Stomach (tissue), 8 donors: ENCODE measurements at regions not wholly inside any gene's neighbourhood (a gene's known extent, or its start where the extent isn't known, plus 50 kb on each side); places are given as distances from the start of the nearest gene placed in this dataset.
A peak's percentile ranks its signal among the peaks of the same experiment; 100 is the strongest.

Experiments used
- DNase-seq, 2 donors: peaks; one replicate each; pipeline versions ENCODE4 v3.0.0 to v3.0.0-alpha.2; 2013 to 2019
- H3K27ac ChIP-seq, 5 donors: fragments of 200-600 bp in 4 of 5; sonication (generic) in 4 of 5; one replicate each; pipeline ENCODE4 v1.5.1; 2013 to 2019; ENCODE audit warnings: mild to moderate bottlenecking in 1 of 5, moderate library complexity in 1 of 5
- H3K27me3 ChIP-seq, 3 donors: fragments of 200-600 bp; sonication (generic); one replicate each; pipeline ENCODE4 v1.5.1; 2017 to 2019; ENCODE audit warnings: mixed run types in 1 of 3
- H3K36me3 ChIP-seq, 4 donors: fragments of 200-600 bp; sonication (generic); 1 replicate in 3 of 4; 2 replicates in 1 of 4; pipeline ENCODE4 v1.5.1; 2016 to 2019
- H3K4me1 ChIP-seq, 4 donors: fragments of 200-600 bp; sonication (generic); one replicate each; pipeline ENCODE4 v1.5.1; 2016 to 2019
- H3K4me3 ChIP-seq, 4 donors: fragments of 200-600 bp; sonication (generic) in 3 of 4; one replicate each; pipeline ENCODE4 v1.5.1; 2016 to 2019; ENCODE audit warnings: mild to moderate bottlenecking in 1 of 4
- H3K9me3 ChIP-seq, 4 donors: fragments of 200-600 bp; sonication (generic); one replicate each; pipeline ENCODE4 v1.5.1; 2016 to 2019
- EP300 ChIP-seq: sonication (generic); formaldehyde crosslinking; IDR thresholded peaks from one replicate; pipeline ENCODE4 v1.6.1; 2017; ENCODE audit warnings: antibody characterized with exemption
- POLR2A ChIP-seq, 4 donors: fragments of 450-650 bp; IDR thresholded peaks; one replicate each; pipeline ENCODE4 v1.6.1; 2016; ENCODE audit warnings: antibody characterized with exemption in 4 of 4, control low read depth in 2 of 4, mild to moderate bottlenecking in 1 of 4, moderate library complexity in 1 of 4
- POLR2AphosphoS5 ChIP-seq, 3 donors: sonication (generic); formaldehyde crosslinking; IDR thresholded peaks; one replicate each; pipeline ENCODE4 v1.6.1; 2016; ENCODE audit warnings: antibody characterized with exemption in 3 of 3
- WGBS, 5 donors: extraction: QIAGEN DNeasy Blood & Tissue Kit in 3 of 5; methylation state at CpG; one replicate each; pipeline versions ENCODE4 v1.1.5 to v1.1.7; 2013 to 2018; 5-methylcytosine and 5-hydroxymethylcytosine counted together
- intact Hi-C: fragments of 100-400 bp; cut with DNase I; formaldehyde crosslinking; loops from one replicate; pipeline ENCODE4 v1.15.1; 2023; ENCODE audit warnings: low total_unique reads
- TF ChIP-seq, protein P1 (sequence below), 7 experiments: fragments of 450-650 bp in 4 of 7; fragments of 200-600 bp in 3 of 7; sonication (generic) in 3 of 7; IDR thresholded peaks; one replicate each; pipeline ENCODE4 v1.5.1; 2016 to 2019; ENCODE audit warnings: antibody characterized with exemption in 7 of 7, control low read depth in 2 of 7, mild to moderate bottlenecking in 1 of 7
- donor health status: healthy with polysubstance abuse.
- donor health status: Bipolar disorder and iron deficiency.
- donor health status: healthy.

DNA sequence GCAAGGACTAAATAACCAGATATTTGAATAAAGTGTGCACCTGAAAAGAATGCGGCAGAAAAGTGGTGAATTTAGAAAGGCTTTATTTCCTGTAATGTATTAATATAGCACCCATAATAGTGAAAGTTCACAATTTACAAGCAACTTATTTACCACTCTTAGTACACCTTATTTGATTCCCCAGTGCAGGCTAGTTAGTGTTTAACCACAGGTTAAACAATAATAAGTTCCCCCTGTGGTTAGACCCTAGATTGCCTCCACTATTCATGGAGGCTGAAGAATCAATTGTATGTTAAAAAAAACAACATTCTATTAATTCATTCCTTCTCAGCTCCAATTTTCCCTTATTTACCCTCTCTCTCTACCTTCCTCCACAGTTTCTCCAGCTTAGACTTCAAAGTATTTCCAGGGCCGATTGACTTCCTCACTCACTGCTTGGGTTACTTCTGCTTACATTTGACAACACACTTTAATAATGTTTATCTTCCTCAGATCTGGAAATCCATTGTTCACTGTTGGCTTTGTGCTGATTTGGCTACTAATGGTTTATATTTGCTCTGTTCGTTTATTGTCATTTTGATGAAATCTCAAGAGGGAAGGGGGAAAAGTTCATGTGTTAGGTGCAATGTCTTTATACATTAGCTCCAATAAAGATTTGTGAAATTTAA lies 796.3 kb downstream of the BRINP3 start:
- TF ChIP-seq, protein P1, sequence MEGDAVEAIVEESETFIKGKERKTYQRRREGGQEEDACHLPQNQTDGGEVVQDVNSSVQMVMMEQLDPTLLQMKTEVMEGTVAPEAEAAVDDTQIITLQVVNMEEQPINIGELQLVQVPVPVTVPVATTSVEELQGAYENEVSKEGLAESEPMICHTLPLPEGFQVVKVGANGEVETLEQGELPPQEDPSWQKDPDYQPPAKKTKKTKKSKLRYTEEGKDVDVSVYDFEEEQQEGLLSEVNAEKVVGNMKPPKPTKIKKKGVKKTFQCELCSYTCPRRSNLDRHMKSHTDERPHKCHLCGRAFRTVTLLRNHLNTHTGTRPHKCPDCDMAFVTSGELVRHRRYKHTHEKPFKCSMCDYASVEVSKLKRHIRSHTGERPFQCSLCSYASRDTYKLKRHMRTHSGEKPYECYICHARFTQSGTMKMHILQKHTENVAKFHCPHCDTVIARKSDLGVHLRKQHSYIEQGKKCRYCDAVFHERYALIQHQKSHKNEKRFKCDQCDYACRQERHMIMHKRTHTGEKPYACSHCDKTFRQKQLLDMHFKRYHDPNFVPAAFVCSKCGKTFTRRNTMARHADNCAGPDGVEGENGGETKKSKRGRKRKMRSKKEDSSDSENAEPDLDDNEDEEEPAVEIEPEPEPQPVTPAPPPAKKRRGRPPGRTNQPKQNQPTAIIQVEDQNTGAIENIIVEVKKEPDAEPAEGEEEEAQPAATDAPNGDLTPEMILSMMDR (IDR thresholded peaks at IDR 0.05) = no peak
- TF ChIP-seq POLR2AphosphoS5 (IDR thresholded peaks at IDR 0.05) = no peak
- TF ChIP-seq EP300 = no peak
- no peaks in the 10 kb centered on the region for H3K9me3 ChIP-seq
- no peaks in the 10 kb centered on the region for H3K27me3 ChIP-seq
- no peaks in the 10 kb centered on the region for H3K4me1 ChIP-seq
- H3K4me3 ChIP-seq = no peak overlapping the region
- no peaks in the 10 kb centered on the region for H3K36me3 ChIP-seq
- no peak overlapping the region for H3K27ac ChIP-seq
- intact Hi-C loops = no loop called here
- DNase-seq = no peak
- 26 to 37% (median 32%) methylated on average over 3 of the region's 3 CpGs for WGBS, 5 donors

DNA sequence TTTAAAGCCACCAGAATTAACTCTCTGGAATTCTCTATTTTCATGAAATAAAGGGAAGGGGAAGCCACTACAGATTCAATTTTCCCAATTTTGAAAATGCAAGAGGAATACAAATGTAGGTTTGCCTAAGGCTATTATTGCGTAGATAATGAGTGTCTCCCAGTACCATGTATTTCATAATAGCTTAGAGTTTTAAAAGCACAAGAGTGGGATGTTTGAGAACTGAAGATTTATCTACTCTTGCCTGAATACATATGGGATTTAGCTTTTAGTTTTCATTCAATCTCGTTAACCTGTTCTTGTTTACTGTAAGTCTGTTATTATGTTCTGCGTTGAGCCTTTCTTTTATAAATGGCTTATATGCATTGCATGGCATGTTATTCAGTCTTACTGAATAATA lies 795.1 kb downstream of the BRINP3 start:
- no peaks in the 10 kb centered on the region for H3K27me3 ChIP-seq
- WGBS, 5 donors = 67 to 79% (median 70%) methylated on average over 3 of the region's 3 CpGs
- no peaks in the 10 kb centered on the region for H3K9me3 ChIP-seq
- H3K36me3 ChIP-seq = no peaks in the 10 kb centered on the region
- intact Hi-C loops = no loop called here
- no peaks in the 10 kb centered on the region for H3K4me1 ChIP-seq
- no peak for DNase-seq
- no peak overlapping the region for H3K4me3 ChIP-seq
- H3K27ac ChIP-seq = no peak overlapping the region
- no peak for TF ChIP-seq POLR2A (IDR thresholded peaks at IDR 0.05)
- TF ChIP-seq, protein P1 (IDR thresholded peaks at IDR 0.05) = no peak

DNA sequence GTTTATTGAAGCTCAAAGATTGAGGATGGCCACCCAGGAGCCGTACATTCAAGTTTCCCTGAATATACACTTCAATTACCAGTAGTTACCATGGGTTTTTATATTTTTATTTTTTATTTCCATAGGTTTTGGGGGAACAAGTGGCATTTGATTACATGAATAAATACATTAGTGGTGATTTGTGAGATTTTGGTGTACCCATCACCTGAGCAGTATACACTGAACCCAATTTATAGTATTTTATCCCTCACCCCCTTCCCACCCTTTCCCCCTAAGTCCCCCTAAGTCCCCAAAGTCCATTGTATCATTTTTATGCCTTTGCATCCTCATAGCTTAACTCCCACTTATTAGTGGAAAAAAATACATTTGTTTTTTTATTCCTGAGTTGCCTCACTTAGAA lies 791.4 kb downstream of the BRINP3 start:
- intact Hi-C loops = no loop called here
- Histone ChIP-seq H3K4me1 (no peaks in the 10 kb centered on the region), H3K4me3 (no peak overlapping the region), H3K36me3 (no peaks in the 10 kb centered on the region), H3K27me3 (no peaks in the 10 kb centered on the region), H3K27ac (no peak overlapping the region), H3K9me3 (no peaks in the 10 kb centered on the region)
- 78 to 88% (median 83%) methylated on average over 1 of the region's 1 CpG for WGBS, 5 donors
- no peak for TF ChIP-seq EP300
- no peak for DNase-seq

DNA sequence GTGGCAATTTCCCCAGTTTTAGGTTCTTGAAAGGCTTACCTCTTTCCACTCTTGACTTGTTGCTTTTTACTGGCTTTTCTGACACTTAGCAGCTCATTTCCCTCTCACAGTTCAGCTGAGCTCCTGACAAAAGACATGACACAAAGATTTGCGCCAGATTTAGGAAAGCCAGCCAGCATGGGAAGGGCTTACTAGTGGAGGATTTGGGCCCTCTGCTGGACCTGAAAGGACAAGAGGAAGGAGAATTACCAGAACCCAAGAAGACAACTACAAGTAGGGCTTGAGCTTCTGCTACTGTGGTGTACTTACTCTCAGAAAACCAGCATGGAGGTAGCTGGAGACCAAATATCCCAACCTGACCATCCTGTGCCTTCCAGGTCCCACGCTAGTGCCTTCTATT lies 784.5 kb downstream of the BRINP3 start:
- Histone ChIP-seq H3K36me3 (no peaks in the 10 kb centered on the region), H3K4me3 (no peak overlapping the region), H3K4me1 (no peaks in the 10 kb centered on the region), H3K27me3 (no peaks in the 10 kb centered on the region), H3K9me3 (peaks cover 0 to 11% (median 2%) of the 10 kb centered on the region in 4 donors), H3K27ac (no peak overlapping the region)
- peak in 1 of 2 donors; percentile 7 for DNase-seq
- no peak for TF ChIP-seq EP300
- TF ChIP-seq, protein P1 (IDR thresholded peaks at IDR 0.05) = no peak
- TF ChIP-seq POLR2AphosphoS5 (IDR thresholded peaks at IDR 0.05) = no peak
- TF ChIP-seq POLR2A (IDR thresholded peaks at IDR 0.05) = no peak
- intact Hi-C loops = no loop called here
- WGBS, 5 donors = 69 to 90% (median 87%) methylated on average over 2 of the region's 2 CpGs

DNA sequence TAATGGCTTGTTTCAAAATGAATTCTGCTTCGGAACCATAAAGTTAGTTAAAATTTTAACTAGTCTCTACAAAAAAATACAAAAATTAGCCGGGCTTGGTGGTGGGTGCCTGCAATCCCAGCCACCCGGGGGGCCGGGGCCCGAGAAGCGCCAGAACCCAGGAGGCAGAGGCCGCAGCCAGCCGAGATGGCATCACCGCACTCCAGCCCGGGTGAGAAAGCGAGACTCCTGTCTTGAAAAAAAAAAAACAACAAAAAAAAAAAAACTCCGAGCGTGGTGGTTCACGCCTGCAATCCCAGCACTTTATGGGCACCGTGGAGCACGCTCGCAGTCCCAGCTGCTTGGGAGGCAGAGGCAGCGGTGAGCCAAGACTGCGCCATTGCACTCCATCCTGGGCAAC lies 781.4 kb downstream of the BRINP3 start:
- H3K9me3 ChIP-seq = peaks cover 0 to 11% (median 2%) of the 10 kb centered on the region in 4 donors
- DNase-seq = no peak
- 92 to 98% (median 94%) methylated on average over 17 to 19 of the region's 19 CpGs for WGBS, 5 donors
- intact Hi-C loops = no loop called here
- no peaks in the 10 kb centered on the region for H3K36me3 ChIP-seq
- H3K27me3 ChIP-seq = no peaks in the 10 kb centered on the region
- H3K4me3 ChIP-seq = no peak overlapping the region
- no peak overlapping the region for H3K27ac ChIP-seq
- TF ChIP-seq, protein P1 (IDR thresholded peaks at IDR 0.05) = no peak
- no peak for TF ChIP-seq POLR2AphosphoS5 (IDR thresholded peaks at IDR 0.05)
- no peak for TF ChIP-seq POLR2A (IDR thresholded peaks at IDR 0.05)
- TF ChIP-seq EP300 = no peak
- no peaks in the 10 kb centered on the region for H3K4me1 ChIP-seq
